Naive thymus-derived CD8-positive, alpha-beta T cell (primary cell): ENCODE measurements at regions not wholly inside any gene's neighbourhood (a gene's known extent, or its start where the extent isn't known, plus 50 kb on each side); places are given as distances from the start of the nearest gene placed in this dataset.

ENCODE experiments used
- ATAC-seq, 2 donors: fragments of 150-1000 bp; cut with Tn5 transposase in 1 of 2; sonication (Bioruptor Pico), chemical (Tn5 transposase) in 1 of 2; 1 replicate in 1 of 2; 2 replicates in 1 of 2; pipeline ENCODE4 v1.10.0; 2021; ENCODE audit warnings: mild to moderate bottlenecking in 2 of 2, moderate library complexity in 2 of 2
- POLR2A ChIA-PET: fragments of 350-600 bp; sonication (Branson Sonifier 250); formaldehyde crosslinking; loops from one replicate; lab custom pipeline; 2021; ENCODE audit warnings: antibody characterized with exemption; lab: Charles Lee
- DNase-seq, 10 donors: peaks; one replicate each; pipeline versions ENCODE4 v3.0.0 to v3.0.0-alpha.2; 2020 to 2022
- H3K27ac Mint-ChIP-seq, 10 donors: one replicate each; pipeline ENCODE4 v1.8.0; 2020 to 2022; ENCODE audit warnings: mild to moderate bottlenecking in 10 of 10, mixed read lengths in 10 of 10, moderate library complexity in 4 of 10, inconsistent platforms in 1 of 10
- H3K27me3 Mint-ChIP-seq, 5 donors: one replicate each; pipeline ENCODE4 v1.8.0; 2021 to 2022; ENCODE audit warnings: mixed read lengths in 5 of 5
- H3K36me3 Mint-ChIP-seq, 3 donors: one replicate each; pipeline ENCODE4 v1.8.0; 2020 to 2022; ENCODE audit warnings: mixed read lengths in 3 of 3, mild to moderate bottlenecking in 2 of 3, inconsistent platforms in 1 of 3
- H3K4me1 Mint-ChIP-seq, 4 donors: one replicate each; pipeline ENCODE4 v1.8.0; 2021 to 2022; ENCODE audit warnings: mixed read lengths in 4 of 4
- H3K4me3 Mint-ChIP-seq, 10 donors: one replicate each; pipeline ENCODE4 v1.8.0; 2020 to 2022; ENCODE audit warnings: mild to moderate bottlenecking in 10 of 10, mixed read lengths in 10 of 10, moderate library complexity in 6 of 10, inconsistent platforms in 1 of 10
- H3K9me3 Mint-ChIP-seq, 9 donors: one replicate each; pipeline ENCODE4 v1.8.0; 2020 to 2022; ENCODE audit warnings: mixed read lengths in 9 of 9, mild to moderate bottlenecking in 3 of 9, inconsistent platforms in 1 of 9, moderate library complexity in 1 of 9

DNA sequence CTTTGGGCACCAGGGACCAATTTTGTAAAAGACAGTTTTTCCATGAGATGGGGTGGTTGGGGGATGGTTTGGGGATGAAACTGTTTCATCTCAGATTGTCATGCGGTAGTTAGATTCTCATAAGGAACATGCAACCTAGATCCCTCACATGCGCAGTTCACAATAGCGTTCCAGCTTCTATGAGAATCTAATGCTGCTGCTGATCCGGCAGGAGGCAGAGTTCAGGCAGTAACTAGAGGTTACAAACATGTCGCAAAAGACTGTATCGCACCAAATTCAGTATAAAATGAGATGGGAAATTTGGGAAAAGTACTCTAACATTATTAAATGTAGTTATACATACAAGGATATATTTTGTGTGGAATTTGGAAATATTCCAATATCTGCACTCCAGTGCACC is 213.2 kb upstream of the LRFN5 start:
- Mint-ChIP-seq H3K36me3 (no peaks in the 10 kb centered on the region), H3K9me3 (peaks cover 0 to 7% (median 2%) of the 10 kb centered on the region in 9 donors), H3K27ac (no peak overlapping the region), H3K4me1 (no peaks in the 10 kb centered on the region), H3K27me3 (peaks cover 0 to 4% (median 0%) of the 10 kb centered on the region in 5 donors), H3K4me3 (no peak overlapping the region)
- DNase-seq: no peak
- ATAC-seq: no peak
- POLR2A ChIA-PET: no interaction called here

DNA sequence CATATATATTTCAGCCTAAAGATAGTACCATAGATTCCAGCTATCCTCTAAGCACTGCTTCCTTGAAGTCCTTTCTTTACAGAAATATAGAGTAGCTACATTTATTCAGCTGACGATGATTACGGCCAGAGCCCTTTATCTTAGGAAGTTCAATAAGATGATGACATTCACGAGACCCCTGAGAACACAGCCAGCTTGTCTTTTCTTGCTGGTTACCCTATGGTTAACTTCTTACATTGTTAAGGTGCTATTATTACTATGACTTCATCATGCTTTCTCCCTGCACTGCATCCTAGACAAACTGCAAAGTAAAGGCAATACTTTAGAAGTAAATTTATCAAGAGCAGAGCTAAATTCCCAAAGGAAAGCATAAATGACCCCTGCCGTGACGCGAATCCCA is 214.4 kb upstream of the LRFN5 start:
- H3K9me3 Mint-ChIP-seq: peaks cover 0 to 7% (median 2%) of the 10 kb centered on the region in 9 donors
- no peaks in the 10 kb centered on the region for H3K36me3 Mint-ChIP-seq
- H3K4me3 Mint-ChIP-seq: no peak overlapping the region
- ATAC-seq: no peak
- peaks cover 0 to 4% (median 0%) of the 10 kb centered on the region in 5 donors for H3K27me3 Mint-ChIP-seq
- no peaks in the 10 kb centered on the region for H3K4me1 Mint-ChIP-seq
- POLR2A ChIA-PET: no interaction called here
- no peak for DNase-seq
- H3K27ac Mint-ChIP-seq: no peak overlapping the region

DNA sequence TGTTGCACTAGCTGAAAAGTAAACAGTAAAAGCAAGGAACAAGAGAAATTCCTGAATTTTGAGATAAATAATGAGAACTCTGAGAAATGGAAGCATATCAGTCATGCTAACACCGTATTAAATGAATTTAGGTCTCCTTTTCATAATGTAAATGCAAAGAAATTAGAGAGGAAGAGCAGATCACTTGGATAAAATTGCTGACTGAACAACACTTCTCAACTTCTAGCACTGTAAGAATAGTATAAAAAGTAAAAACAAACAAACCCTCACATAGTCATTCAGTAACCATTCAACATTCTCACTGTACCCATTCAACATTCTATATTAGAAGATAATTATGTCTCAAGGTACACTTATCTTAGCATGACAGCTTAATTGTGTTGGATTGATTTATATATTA is 217.3 kb upstream of the LRFN5 start:
- no peak overlapping the region for H3K27ac Mint-ChIP-seq

DNA sequence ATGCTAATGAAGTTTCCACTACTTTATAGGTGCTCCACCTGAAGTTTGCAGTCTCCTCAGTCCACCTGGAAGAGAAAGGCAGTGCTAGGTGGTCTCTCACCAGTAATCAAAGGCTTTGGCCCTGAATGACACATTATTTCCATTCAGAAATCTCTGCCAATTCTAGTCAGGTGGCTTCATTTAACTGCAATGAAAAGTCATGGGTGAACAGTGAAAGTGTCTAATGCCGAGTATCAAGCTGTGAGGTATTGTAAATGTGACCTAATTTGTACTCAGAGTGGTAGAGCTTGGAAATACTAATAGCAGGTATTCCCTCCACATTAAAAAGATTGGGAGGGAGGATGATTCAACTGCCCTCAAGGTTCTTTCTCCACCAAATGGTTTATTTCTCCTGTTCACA is 220.9 kb upstream of the LRFN5 start:
- DNase-seq (no peak), ATAC-seq (no peak)
- Mint-ChIP-seq H3K4me3 (no peak overlapping the region), H3K36me3 (no peaks in the 10 kb centered on the region), H3K27me3 (peaks cover 0 to under 1% (median 0%) of the 10 kb centered on the region in 5 donors), H3K4me1 (no peaks in the 10 kb centered on the region), H3K27ac (no peak overlapping the region), H3K9me3 (peaks cover 0 to 2% (median 0%) of the 10 kb centered on the region in 9 donors)
- POLR2A ChIA-PET: no interaction called here

More for the DNA sequence above, 217.3 kb upstream of the LRFN5 start:
- H3K4me1 Mint-ChIP-seq: no peaks in the 10 kb centered on the region
- H3K36me3 Mint-ChIP-seq: no peaks in the 10 kb centered on the region
- no peak overlapping the region for H3K4me3 Mint-ChIP-seq
- POLR2A ChIA-PET: no interaction called here
- H3K27me3 Mint-ChIP-seq: peaks cover 0 to 4% (median 0%) of the 10 kb centered on the region in 5 donors
- ATAC-seq (no peak), DNase-seq (no peak)
- peaks cover 0 to 3% (median 0%) of the 10 kb centered on the region in 9 donors for H3K9me3 Mint-ChIP-seq

DNA sequence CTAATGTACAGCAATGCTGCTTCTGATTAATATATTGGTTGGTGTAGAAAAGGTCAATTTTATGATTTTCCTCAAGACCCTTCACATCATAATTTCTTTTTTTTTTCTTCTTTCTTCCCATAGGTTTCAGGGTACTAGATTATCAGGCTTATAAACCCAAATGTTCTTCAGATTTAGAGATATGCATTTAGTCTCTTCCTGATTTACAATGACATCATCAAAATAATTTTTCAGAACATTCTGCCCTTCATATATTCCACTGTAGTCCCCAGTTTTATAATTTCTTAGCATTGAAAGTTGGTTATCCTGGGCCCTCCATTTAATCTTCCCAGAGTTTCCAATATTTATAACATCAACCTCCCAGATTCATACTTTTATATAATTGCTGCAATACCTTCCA is 226.7 kb upstream of the LRFN5 start:
- POLR2A ChIA-PET: no interaction called here
- H3K27ac Mint-ChIP-seq: no peak overlapping the region
- ATAC-seq: no peak
- no peak overlapping the region for H3K4me3 Mint-ChIP-seq
- no peaks in the 10 kb centered on the region for H3K36me3 Mint-ChIP-seq
- no peaks in the 10 kb centered on the region for H3K27me3 Mint-ChIP-seq
- H3K9me3 Mint-ChIP-seq: peaks cover 0 to 8% (median 2%) of the 10 kb centered on the region in 9 donors
- H3K4me1 Mint-ChIP-seq: no peaks in the 10 kb centered on the region
- no peak for DNase-seq

DNA sequence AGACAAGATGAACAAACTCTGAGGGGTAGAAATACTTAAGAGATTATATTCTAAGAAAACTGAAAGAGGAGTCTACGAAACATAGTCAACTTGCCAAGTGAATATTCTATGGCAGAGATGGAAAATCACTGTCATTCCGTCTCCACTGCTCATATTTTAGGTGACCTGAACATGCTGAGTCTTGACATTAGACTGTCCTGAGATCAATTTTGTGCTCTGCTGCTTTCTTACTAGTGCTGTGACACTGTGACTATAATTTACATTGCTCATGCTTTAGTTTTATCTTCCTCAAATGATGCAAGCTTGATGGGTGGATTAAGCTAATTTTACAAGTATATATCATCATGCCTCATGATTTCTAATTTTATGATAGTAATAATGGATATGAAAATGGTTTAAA is 228.2 kb upstream of the LRFN5 start:
- POLR2A ChIA-PET: no interaction called here
- no peaks in the 10 kb centered on the region for H3K4me1 Mint-ChIP-seq
- H3K4me3 Mint-ChIP-seq: no peak overlapping the region
- no peak overlapping the region for H3K27ac Mint-ChIP-seq
- peaks cover 0 to 22% (median 3%) of the 10 kb centered on the region in 9 donors for H3K9me3 Mint-ChIP-seq
- DNase-seq (no peak), ATAC-seq (no peak)
- H3K27me3 Mint-ChIP-seq: no peaks in the 10 kb centered on the region
- no peaks in the 10 kb centered on the region for H3K36me3 Mint-ChIP-seq

DNA sequence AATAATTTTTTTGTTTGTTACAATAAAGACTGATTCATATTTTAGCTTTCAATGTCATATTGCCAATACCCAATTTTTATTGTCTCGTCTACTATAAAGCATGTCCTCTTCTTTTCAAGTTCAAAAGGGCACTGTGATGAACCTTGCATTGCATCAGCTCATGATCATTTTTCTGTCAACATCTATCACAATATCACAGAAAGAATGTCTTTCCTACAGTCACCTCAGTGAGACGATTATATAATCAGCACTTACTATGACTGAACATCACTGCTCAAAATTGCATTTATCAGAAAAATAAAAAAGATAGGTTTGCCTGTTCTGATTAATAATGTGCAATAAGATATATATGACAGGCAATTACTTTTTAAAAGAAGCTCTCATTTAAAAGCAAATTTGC is 228.7 kb upstream of the LRFN5 start:
- H3K27me3 Mint-ChIP-seq: no peaks in the 10 kb centered on the region
- POLR2A ChIA-PET: no interaction called here
- H3K9me3 Mint-ChIP-seq: peaks cover 0 to 22% (median 3%) of the 10 kb centered on the region in 9 donors
- no peaks in the 10 kb centered on the region for H3K36me3 Mint-ChIP-seq
- no peak overlapping the region for H3K27ac Mint-ChIP-seq
- H3K4me1 Mint-ChIP-seq: no peaks in the 10 kb centered on the region
- DNase-seq (no peak), ATAC-seq (no peak)
- no peak overlapping the region for H3K4me3 Mint-ChIP-seq

DNA sequence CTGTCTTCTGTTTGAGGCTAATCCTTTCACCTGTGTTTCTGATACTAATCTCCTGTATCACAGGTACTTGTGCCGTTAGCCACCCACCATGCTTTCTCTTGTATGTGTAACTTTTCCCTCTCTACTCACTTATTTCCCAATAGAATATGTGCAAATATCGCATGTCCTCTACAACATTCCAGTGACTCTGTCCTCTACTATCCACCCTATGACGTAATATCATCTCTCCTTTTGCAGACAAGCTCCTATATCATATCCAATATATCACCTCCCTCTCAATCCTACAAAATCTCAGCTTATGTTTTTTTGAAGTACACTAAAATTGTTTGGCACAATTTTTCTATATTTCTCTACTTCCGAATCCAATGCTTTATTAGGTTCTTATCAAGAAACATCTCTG is 232.6 kb upstream of the LRFN5 start:
- Mint-ChIP-seq H3K9me3 (peaks cover 0 to 22% (median 3%) of the 10 kb centered on the region in 9 donors), H3K27me3 (no peaks in the 10 kb centered on the region), H3K27ac (no peak overlapping the region), H3K36me3 (no peaks in the 10 kb centered on the region), H3K4me1 (no peaks in the 10 kb centered on the region), H3K4me3 (no peak overlapping the region)
- DNase-seq: no peak
- no peak for ATAC-seq
- POLR2A ChIA-PET: no interaction called here

DNA sequence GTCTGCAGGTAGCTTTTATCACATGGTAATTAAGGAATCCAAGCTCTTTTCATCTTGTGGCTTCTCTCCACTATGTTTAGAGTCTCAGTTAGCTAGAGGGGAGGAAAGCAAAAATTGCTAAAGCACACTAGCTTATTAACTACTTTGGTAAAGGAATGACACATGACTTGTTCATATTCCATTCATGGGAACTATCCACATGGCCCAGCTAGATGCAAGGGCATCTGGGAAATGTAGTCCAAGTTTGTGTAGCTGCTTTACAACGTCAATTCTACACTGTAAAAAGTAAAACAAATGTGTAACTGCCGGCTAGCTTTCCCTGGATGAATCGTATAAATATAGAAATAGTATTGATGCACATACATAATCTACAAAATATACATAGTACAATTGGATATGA is 244.5 kb upstream of the LRFN5 start:
- no peaks in the 10 kb centered on the region for H3K4me1 Mint-ChIP-seq
- peaks cover 0 to 6% (median 0%) of the 10 kb centered on the region in 3 donors for H3K36me3 Mint-ChIP-seq
- H3K4me3 Mint-ChIP-seq: no peak overlapping the region
- H3K27ac Mint-ChIP-seq: no peak overlapping the region
- no peaks in the 10 kb centered on the region for H3K27me3 Mint-ChIP-seq
- POLR2A ChIA-PET: no interaction called here
- H3K9me3 Mint-ChIP-seq: peaks cover 0 to 8% (median 1%) of the 10 kb centered on the region in 9 donors
- no peak for DNase-seq
- no peak for ATAC-seq

DNA sequence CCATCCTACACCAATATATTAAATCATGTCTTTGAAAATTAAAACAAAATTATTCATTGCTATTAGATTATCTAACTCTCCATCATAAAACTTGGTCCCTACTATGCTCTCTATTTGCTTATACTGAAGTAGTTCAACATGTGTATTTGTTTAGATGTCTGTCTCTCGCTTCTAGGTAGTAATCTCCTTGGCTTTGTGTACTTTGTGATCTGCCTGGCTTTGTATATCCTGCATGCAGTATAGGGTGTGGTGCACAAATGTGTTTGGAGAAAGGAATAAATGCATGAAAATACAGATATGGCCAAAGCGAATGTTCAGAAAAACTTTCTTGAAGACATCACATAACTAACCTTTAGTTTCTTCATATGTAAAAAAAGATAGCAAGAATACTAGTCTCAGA is 246.6 kb upstream of the LRFN5 start:
- Mint-ChIP-seq H3K27me3 (no peaks in the 10 kb centered on the region), H3K4me1 (no peaks in the 10 kb centered on the region)
- no peak for DNase-seq

DNA sequence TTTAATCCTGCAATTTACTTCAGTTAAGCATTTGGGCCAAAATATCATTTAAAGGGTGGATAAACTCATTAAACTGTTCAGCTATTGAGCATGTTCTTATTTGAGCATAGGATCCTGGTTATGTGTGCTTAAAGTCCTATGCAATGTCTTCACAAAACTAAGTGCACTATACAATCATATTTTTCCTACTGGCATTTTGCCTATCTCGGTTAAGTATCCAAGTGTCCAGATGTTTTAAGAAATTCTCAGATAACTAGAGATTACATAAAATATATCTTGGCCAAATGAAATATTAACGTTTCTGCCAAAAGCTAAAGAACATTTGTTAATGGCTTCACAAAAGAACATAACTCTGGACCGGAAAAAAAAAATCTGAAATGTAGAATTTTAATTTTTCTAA is 250.8 kb upstream of the LRFN5 start:
- Mint-ChIP-seq H3K27me3 (no peaks in the 10 kb centered on the region), H3K9me3 (peaks cover 0 to 10% (median 3%) of the 10 kb centered on the region in 9 donors), H3K27ac (no peak overlapping the region), H3K4me3 (no peak overlapping the region), H3K36me3 (peaks cover 0 to 3% (median 0%) of the 10 kb centered on the region in 3 donors), H3K4me1 (no peaks in the 10 kb centered on the region)
- no peak for DNase-seq
- POLR2A ChIA-PET: no interaction called here
- ATAC-seq: no peak

More for the DNA sequence above, 246.6 kb upstream of the LRFN5 start:
- no peak overlapping the region for H3K4me3 Mint-ChIP-seq
- H3K27ac Mint-ChIP-seq: no peak overlapping the region
- no peak for ATAC-seq
- POLR2A ChIA-PET: no interaction called here
- H3K9me3 Mint-ChIP-seq: peaks cover 0 to 8% (median 0%) of the 10 kb centered on the region in 9 donors
- H3K36me3 Mint-ChIP-seq: peaks cover 0 to 6% (median 0%) of the 10 kb centered on the region in 3 donors

DNA sequence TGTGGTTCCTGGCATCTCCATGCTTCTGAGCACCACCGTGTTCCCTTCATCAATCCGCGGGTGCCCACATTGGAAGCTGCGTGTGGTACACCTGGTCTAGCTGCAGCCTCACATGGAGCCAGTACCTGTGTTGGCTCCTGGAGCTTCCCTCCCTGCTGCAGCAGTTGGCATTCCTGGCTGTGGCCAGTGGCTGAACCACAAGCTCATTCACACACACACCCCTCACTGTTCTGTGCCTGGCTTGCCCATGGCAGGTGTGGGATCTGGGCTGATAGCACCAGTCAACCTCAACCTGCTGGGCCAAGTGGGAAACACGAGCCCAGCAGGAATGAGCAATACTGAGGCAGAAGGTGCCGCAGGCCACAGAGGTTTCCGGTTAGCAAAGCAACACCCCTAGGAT is 256.2 kb upstream of the LRFN5 start:
- Mint-ChIP-seq H3K9me3 (peaks cover 0 to 10% (median 0%) of the 10 kb centered on the region in 9 donors), H3K27me3 (no peaks in the 10 kb centered on the region), H3K36me3 (no peaks in the 10 kb centered on the region), H3K27ac (no peak overlapping the region), H3K4me3 (no peak overlapping the region), H3K4me1 (no peaks in the 10 kb centered on the region)
- POLR2A ChIA-PET: no interaction called here
- DNase-seq (no peak), ATAC-seq (no peak)

DNA sequence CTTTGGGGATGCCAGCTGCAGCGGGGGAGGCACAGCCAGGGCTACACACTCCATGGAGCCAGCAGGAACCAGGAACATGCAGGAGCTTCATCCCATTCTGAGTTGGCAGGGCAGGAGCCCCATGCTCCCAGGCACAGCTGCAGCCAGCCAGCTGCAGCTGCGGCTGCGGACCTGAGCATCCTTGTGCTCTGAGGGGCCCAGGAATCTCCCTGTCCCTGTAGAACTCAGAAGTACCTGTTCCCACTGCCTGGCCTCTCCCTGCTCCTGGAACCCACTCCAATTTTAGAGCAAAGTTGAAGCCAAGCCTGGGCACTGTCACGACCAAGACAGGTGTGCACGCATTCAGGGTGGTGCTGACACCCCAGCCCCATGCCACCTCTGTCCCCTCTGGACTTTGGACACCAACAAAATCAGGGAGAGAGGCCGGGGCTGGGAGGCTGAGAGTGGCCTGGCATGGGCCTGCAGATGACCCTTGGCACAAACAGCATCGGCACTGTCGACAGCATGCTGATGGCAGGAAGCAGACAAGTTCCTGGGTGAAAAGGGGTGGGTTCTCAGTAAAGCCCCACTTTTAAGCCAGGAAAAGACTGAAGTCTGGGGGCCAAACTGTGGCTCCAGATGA is 257.3 kb upstream of the LRFN5 start:
- POLR2A ChIA-PET: no interaction called here
- H3K4me3 Mint-ChIP-seq: no peak overlapping the region
- no peaks in the 10 kb centered on the region for H3K27me3 Mint-ChIP-seq
- peaks cover 0 to 5% (median 0%) of the 10 kb centered on the region in 9 donors for H3K9me3 Mint-ChIP-seq
- no peaks in the 10 kb centered on the region for H3K36me3 Mint-ChIP-seq
- DNase-seq (no peak), ATAC-seq (no peak)
- H3K4me1 Mint-ChIP-seq: no peaks in the 10 kb centered on the region
- H3K27ac Mint-ChIP-seq: no peak overlapping the region

DNA sequence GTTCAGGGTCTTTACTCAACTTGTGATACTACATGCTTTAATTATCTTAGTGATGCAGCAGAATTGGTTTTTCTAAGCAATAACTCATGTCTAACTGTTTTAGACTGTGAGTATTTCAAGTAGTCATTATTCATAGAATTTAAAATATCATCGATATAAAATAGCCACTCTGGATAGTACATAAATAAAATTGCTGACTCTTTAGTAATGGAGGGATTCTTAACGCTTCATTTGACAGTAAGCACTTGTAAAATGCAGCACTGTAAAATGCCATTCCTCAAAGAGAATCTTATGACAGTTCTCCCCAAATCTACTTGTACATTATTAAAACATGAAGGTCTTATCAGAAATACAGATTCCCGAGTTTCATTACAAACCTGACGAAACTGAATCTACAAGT is 262.8 kb upstream of the LRFN5 start:
- Mint-ChIP-seq H3K4me3 (no peak overlapping the region), H3K27ac (no peak overlapping the region), H3K36me3 (no peaks in the 10 kb centered on the region), H3K4me1 (no peaks in the 10 kb centered on the region), H3K9me3 (peaks cover 0 to 15% (median under 1%) of the 10 kb centered on the region in 9 donors), H3K27me3 (no peaks in the 10 kb centered on the region)
- POLR2A ChIA-PET: no interaction called here
- ATAC-seq (no peak), DNase-seq (no peak)
